Upper lobe of right lung (tissue), 1 donor: ENCODE measurements at regions not wholly inside any gene's neighbourhood (a gene's known extent, or its start where the extent isn't known, plus 50 kb on each side); places are given as distances from the start of the nearest gene placed in this dataset.

Source experiments
- ATAC-seq: fragments of 200-7000 bp; cut with Tn5 transposase; one replicate; pipeline ENCODE4 v1.9.1; 2020; ENCODE audit warnings: mild to moderate bottlenecking, moderate library complexity
- DNase-seq: peaks from one replicate; pipeline ENCODE4 v3.0.0-alpha.2; 2020
- H3K27ac ChIP-seq: fragments of 200-600 bp; one replicate; pipeline ENCODE4 v1.8.0; 2022
- H3K27me3 ChIP-seq: fragments of 200-600 bp; one replicate; pipeline ENCODE4 v1.8.0; 2022; ENCODE audit warnings: mild to moderate bottlenecking
- H3K36me3 ChIP-seq: fragments of 200-600 bp; one replicate; pipeline ENCODE4 v1.8.0; 2022
- H3K4me1 ChIP-seq: fragments of 200-600 bp; one replicate; pipeline ENCODE4 v1.8.0; 2022
- H3K4me3 ChIP-seq: fragments of 200-600 bp; one replicate; pipeline ENCODE4 v1.8.0; 2022; ENCODE audit warnings: mild to moderate bottlenecking
- H3K9me3 ChIP-seq: fragments of 200-600 bp; one replicate; pipeline ENCODE4 v1.8.0; 2022
- CTCF ChIP-seq: fragments of 200-600 bp; IDR thresholded peaks from one replicate; pipeline ENCODE4 v1.8.0; 2022; ENCODE audit warnings: antibody characterized with exemption
- intact Hi-C: fragments of 100-400 bp; cut with DNase I; formaldehyde crosslinking; loops from one replicate; pipeline ENCODE4 v1.11.0; 2022
- donor health status: DM: no; HTN: yes; CAD: no; lungs with severe emphysema.

DNA sequence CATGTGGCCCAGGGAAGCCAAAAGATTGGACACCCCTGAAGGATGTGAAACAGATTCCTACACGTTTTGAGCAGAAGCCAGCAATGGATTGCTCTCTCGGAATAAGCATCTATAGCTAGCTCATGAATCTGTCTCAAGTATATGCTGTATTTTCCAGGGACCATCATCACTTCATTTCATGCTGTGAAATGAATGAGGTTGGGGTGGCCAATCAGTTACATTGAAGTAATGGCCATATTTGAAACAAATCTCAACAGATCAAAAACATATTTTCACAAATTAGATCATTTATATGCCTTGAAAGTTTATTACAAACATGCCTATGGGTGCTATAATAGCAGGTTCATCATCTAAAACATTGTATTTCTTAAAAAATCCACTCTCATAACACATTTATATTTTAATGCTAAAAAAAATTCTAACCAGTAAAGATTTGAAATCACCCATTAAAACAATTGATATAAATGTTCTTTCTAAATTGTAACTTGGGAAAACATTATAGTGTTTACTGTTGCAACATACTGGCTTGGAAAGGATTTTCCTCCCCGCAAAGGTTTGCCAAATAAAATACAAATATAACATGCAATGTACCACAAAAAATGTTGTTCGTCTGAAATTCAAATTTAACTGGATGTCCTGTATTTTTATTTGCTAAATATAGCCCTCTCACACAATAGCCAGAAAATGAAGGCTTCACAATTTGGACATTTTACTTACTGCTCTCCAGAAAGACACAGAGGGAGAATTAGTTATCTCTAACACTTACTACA, 743.6 kb downstream of the KCNJ2 start:
- TF ChIP-seq CTCF: no peak
- Histone ChIP-seq H3K4me3 (no peak overlapping the region), H3K4me1 (no peaks in the 10 kb centered on the region), H3K9me3 (peaks cover 6% of the 10 kb centered on the region), H3K27ac (no peak overlapping the region), H3K36me3 (no peaks in the 10 kb centered on the region), H3K27me3 (no peaks in the 10 kb centered on the region)
- DNase-seq: no peak
- ATAC-seq: no peak
- intact Hi-C loops: no loop called here

GRCh38 chr17:70916469-70916868, 747.1 kb downstream of the KCNJ2 start:
- intact Hi-C loops: no loop called here
- Histone ChIP-seq H3K27me3 (no peaks in the 10 kb centered on the region), H3K4me3 (no peak overlapping the region), H3K9me3 (peaks cover 6% of the 10 kb centered on the region), H3K27ac (no peak overlapping the region), H3K4me1 (no peaks in the 10 kb centered on the region), H3K36me3 (no peaks in the 10 kb centered on the region)
- no peak for ATAC-seq
- TF ChIP-seq CTCF: no peak
- no peak for DNase-seq

GRCh38 chr17:70919241-70919640, 749.9 kb downstream of the KCNJ2 start:
- no peak overlapping the region for H3K27ac ChIP-seq
- no peak for TF ChIP-seq CTCF
- H3K4me1 ChIP-seq: no peaks in the 10 kb centered on the region
- no peak overlapping the region for H3K4me3 ChIP-seq
- no peaks in the 10 kb centered on the region for H3K36me3 ChIP-seq
- ATAC-seq: no peak
- no peaks in the 10 kb centered on the region for H3K27me3 ChIP-seq
- H3K9me3 ChIP-seq: peaks cover 6% of the 10 kb centered on the region
- intact Hi-C loops: no loop called here
- no peak for DNase-seq

GRCh38 chr17:70920416-70920815, 751.1 kb downstream of the KCNJ2 start:
- TF ChIP-seq CTCF: no peak
- no peak for DNase-seq
- intact Hi-C loops: no loop called here

DNA sequence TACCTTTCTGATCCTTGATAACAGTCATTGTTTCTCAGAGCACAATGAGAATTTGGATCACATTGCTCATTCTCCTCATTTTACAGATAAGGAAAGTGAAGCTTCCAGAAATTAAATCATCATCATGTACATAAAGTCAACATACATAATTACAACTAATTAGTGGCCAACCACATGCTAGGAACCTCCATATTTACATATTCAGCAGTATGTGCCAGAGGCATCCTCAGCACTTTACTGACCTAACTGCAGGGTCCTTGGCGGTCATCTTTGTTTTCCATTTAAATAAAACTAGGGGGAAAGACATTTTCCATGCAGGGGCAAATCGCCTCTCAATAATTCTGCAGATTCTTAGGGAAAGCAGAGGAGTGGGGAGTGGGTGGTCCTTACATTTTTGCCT, 752.9 kb downstream of the KCNJ2 start:
- H3K27ac ChIP-seq: no peak overlapping the region
- TF ChIP-seq CTCF: no peak
- H3K4me1 ChIP-seq: no peaks in the 10 kb centered on the region
- no peaks in the 10 kb centered on the region for H3K27me3 ChIP-seq
- DNase-seq (no peak), ATAC-seq (no peak)
- H3K9me3 ChIP-seq: no peaks in the 10 kb centered on the region
- intact Hi-C loops: no loop called here
- H3K36me3 ChIP-seq: no peaks in the 10 kb centered on the region
- no peak overlapping the region for H3K4me3 ChIP-seq

More at GRCh38 chr17:70920416-70920815, 751.1 kb downstream of the KCNJ2 start:
- ATAC-seq: no peak
- H3K27me3 ChIP-seq: no peaks in the 10 kb centered on the region
- peaks cover 6% of the 10 kb centered on the region for H3K9me3 ChIP-seq
- H3K4me3 ChIP-seq: no peak overlapping the region
- no peak overlapping the region for H3K27ac ChIP-seq
- no peaks in the 10 kb centered on the region for H3K36me3 ChIP-seq
- H3K4me1 ChIP-seq: no peaks in the 10 kb centered on the region

DNA sequence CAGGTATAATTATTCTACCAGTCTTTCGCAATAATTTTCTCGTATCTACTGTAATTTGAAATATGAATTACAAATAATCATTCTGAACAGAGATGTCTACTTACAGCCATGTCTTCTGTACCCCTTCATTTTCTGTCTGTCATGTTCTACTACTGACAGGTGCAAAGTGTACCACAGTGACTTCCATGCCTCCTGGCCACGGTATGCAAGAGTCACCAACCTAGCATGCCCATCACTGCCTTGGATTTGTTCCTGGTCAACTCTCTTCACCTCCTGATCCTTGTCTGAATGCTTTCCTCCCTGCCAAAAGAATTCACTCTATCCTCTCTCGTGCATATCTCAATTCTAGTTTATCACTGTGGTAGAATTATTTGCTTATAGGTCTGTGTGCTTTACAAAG, 755.4 kb downstream of the KCNJ2 start:
- DNase-seq (no peak), ATAC-seq (no peak)
- H3K9me3 ChIP-seq: no peaks in the 10 kb centered on the region
- no peak overlapping the region for H3K4me3 ChIP-seq
- intact Hi-C loops: no loop called here
- H3K27ac ChIP-seq: no peak overlapping the region
- TF ChIP-seq CTCF: no peak
- no peaks in the 10 kb centered on the region for H3K4me1 ChIP-seq
- H3K27me3 ChIP-seq: no peaks in the 10 kb centered on the region
- H3K36me3 ChIP-seq: no peaks in the 10 kb centered on the region
